ENCODE measurements at regions not wholly inside any gene's neighbourhood (a gene's known extent, or its start where the extent isn't known, plus 50 kb on each side); places are given as distances from the start of the nearest gene placed in this dataset.
"Not testable (repeated sequence)": the region's sequence is repeated elsewhere in the genome, so short reads cannot be mapped to it uniquely, and the experiment has no call there.

- no peak for DNase-seq
These were observed 815.8 kb upstream of the EYS start for GRCh38 chr6:66522864-66523263.

GRCh38 chr6:66516377-66516776, 809.4 kb upstream of the EYS start:
- DNase-seq: no peak

- no peak for DNase-seq
These were observed 801.4 kb upstream of the EYS start for GRCh38 chr6:66508433-66508832.

GRCh38 chr6:66499851-66500250, 792.8 kb upstream of the EYS start:
- DNase-seq: no peak

DNA sequence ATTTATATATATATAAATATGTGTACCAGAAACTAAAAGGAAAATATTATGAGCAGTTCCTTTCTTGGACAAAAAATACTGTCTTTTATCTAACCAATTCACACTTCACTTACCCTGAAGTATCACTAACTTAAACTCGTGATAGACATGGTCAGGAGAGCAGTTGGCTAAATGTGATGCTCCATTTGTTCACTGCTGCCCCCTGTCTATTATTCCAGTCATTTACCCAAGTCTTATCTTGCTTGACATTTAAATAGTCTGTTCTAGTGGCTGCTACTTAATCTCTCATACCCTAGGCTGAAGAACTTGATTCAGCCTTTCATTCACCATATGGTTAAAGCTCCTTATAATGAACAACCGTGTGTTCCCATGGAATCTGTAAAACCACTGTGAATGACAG, 789.6 kb upstream of the EYS start:
- no peak for DNase-seq

DNA sequence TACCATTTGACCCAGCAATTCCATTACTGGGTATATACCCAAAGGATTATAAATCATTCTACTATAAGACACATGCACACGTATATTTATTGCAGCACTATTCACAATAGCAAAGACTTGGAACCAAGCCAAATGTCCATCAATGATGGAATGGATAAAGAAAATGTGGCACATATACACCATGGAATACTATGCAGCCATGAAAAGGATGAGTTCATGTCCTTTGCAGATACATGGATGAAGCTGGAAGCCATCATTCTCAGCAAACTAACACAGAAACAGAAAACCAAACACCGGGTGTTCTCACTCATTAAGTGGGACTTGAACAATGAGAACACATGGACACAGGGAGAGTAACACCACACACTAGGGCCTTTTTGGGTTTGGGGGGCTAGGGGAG, 787.6 kb upstream of the EYS start:
- DNase-seq: not testable (repeated sequence)

DNA sequence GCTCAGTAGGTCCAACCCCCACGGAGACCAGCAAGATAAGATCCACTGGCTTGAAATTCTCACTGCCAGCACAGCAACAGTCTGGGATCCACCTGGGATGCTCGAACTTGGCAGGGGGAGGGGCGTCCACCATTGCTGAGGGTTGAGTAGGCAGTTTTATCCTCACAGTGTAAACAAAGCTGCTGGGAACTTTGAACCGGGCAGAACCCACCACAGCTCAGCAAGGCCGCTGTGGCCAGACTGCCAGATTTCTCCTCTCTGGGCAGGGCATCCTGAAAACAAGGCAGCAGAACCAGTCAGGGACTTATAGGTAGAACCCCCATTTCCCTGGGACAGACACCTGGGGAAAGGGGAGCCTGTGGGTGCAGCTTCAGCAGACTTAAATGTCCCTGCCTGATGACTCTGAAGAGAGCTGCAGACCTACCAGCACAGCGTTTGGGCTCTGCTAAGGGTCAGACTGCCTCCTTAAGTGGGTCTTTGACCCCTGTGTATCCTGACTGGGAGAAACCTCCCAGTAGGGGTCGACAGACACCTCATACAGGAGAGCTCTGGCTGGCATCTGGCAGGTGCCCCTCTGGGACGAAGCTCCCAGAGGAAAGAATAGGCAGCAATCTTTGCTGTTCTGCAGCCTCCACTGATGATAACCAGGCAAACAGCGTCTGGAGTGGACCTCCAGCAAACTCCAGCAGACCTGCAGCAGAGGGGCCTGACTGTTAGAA, 782.4 kb upstream of the EYS start:
- DNase-seq: no peak

GRCh38 chr6:66481216-66481615, 774.2 kb upstream of the EYS start:
- DNase-seq: no peak

GRCh38 chr6:66478705-66479104, 771.7 kb upstream of the EYS start:
- DNase-seq: no peak

GRCh38 chr6:66435321-66435720, 728.3 kb upstream of the EYS start:
- no peak for DNase-seq

GRCh38 chr6:66429210-66429609, 722.2 kb upstream of the EYS start:
- no peak for DNase-seq

- DNase-seq: no peak
These were observed 716.0 kb upstream of the EYS start for GRCh38 chr6:66423047-66423446.

DNA sequence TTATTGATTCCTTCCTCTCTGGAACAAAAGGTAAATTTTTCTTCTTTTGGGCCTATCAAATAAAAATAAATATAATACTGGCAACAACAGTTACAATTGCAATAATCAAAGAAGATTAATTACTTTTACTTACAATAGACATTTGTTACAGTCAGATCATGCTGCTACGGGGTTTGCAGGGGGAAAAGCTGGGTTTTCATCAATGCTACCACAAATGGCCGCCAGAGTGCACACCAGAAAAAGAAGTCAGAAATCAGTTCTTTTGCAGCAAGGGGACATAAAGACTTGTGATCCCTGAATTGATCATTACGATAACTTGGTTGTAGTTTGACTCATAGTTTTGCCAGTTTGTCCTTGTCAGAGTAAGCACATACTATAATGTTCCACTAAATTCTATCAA, 714.5 kb upstream of the EYS start:
- DNase-seq: no peak

DNA sequence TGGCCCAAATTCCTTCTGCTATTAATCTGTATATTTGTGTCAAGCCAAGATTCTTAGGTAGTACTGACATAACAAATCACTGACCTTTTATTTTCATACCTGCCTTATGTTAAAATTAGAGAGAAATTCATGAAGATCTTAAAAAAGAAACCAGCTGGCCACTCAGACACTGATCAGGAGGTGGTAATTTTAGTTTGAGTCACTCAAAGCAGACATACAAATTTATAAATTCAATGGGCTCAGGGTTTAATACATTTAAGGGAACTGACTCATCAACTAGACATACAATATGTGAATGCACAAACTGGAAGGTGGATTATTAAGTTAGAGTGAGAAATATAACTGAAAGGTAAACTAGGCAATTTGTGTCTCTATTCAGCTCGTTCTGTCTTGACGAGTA, 711.9 kb upstream of the EYS start:
- no peak for DNase-seq

DNA sequence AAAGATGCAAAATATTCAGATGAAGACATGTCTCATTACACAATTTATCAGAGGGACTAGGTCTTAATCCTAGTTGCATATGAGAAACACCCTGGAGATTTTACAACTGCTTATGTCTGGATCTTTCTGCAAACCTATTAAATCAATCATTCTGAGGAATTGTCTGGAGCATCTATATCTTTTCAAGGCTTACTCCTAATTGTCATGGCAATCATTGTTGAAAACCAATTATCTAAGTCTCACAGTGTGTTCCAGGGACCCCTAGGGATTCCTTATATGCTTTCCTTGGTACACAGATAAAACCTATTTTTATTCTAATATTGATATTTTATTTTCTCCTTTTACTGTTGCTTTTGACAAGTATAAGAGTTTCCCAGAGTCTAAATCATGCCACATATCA, 696.9 kb upstream of the EYS start:
- DNase-seq: no peak

DNA sequence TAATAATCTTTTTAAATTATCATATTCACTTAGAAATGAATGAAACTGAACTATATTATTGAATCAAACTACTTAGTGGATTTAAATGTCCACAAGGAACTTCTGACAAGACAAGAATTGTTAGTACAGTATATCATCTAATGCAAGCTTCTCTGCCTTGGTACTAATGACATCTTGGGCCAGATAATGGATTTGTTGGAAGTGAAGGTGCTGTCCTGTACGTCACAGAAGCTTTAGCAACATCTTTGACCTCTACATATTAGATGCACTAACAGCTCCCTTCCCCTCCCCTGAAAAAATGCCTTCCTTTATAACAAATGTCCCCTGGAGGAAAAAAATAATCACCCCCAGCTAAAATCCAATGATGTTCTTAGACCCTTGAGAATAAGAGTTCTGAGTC, 695.8 kb upstream of the EYS start:
- no peak for DNase-seq

DNA sequence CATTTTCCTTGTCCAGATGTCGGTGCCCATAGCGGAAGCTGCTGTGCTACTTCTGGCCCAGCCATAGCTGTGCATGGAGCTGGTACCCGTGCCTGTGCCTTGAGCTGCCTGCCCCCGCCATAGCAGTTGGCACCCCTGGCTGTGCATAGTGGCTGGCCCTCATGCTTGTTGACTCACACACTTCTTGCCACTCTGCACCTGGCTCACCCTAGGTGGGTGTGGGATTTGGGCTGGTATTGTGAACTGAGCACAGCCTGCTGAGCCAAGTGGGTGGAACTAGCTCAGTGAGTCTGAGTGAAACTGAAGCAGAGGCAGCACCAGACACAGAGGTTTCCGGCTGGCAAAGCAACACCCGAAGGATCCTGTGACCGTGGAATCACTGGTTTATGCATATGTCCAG, 689.5 kb upstream of the EYS start:
- no peak for DNase-seq

DNA sequence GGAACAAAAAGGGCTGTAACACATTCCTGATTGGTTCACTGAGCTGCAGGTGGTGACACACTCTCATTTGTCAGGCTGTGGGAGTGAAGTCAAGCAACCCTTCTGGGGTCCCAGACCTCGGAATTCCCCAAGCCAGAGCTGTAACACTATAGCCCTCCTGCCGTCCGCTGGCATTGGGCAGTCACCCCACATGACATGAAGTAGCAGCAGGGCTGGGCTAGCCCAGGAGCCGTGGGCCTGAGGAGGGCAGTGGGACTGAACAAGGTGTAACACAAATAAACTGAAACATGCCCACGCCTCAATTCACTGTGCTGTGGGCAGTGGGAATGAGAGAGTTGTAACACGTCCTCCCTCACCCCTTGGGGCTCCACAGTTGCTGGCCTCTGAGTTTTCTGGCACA, 689.1 kb upstream of the EYS start:
- no peak for DNase-seq

DNA sequence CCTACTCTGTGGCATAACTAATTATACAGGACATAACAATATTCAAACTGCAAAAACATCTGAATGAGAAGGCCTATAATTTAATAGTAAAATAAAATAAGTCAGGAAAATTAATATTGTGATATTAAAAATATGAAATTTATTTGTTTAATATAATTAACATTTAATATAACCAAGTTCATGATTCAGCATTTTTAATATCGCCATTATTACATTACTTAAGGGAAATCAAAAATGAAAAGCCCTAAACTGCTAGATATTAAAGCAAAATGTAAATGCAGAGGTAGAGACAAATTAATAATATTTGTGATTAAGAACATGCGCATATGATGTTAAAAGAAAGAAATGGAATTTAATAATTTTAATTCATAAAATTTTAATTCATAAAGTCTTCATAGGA, 683.4 kb upstream of the EYS start:
- DNase-seq: no peak

GRCh38 chr6:66376001-66376400, 669.0 kb upstream of the EYS start:
- DNase-seq: no peak

DNA sequence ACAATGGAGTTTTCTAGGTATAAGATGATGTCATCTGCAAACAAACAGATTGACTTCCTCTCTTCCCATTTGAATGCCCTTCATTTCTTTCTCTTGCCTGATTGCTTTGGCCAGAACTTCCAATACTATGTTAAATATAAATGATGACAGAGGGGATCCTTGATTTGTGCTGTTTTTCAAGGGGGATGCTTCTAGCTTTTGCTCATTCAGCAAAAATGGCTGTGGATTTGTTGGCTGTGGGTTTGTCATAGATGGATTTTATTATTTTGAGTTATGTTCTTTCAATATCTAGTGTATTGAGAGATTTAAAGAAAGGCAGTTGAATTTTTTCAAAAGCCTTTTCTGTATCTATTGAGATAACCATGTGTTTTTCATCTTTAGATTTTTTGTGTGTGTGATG, 662.4 kb upstream of the EYS start:
- no peak for DNase-seq

DNA sequence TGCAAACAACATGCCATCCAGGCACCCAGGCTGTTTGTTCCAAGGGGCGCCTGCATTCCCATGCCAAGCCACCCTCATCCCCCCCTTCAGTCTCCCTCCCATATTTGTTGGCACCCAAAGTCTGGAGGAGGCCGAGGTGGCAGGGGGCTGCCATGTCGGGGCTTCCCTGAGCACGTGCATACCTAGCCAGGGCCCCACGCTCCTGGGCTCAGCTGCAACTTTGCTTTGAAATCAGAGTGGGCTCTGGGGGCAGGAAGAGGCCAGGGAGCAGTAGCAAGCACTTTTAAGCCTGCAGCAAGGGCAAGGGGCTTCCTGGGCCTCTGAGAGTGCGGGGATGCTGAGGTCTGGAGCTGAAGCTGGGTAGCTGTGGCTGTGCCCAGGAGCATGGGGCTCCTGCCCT, 655.9 kb upstream of the EYS start:
- DNase-seq: no peak

DNA sequence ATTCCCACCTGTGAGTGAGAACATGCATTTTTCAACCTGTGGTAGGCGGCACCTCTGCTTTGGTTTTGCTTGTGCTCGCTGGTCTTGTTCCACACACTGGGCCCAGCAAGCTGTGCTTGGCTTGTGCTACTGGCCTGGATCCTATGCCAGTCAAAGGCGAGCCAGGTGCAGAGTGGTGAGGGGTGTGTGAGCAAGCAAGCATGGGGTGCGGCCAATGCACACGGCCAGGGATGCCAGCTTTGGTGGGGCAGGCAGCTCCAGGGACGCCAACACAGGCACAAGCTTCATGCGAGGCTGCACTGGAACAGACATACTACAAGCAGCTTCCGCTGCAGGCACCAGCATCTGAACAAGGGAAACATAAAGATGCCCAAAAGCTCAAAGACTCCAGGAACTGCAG, 654.9 kb upstream of the EYS start:
- DNase-seq: no peak

- DNase-seq: no peak
These were observed 650.8 kb upstream of the EYS start for GRCh38 chr6:66357781-66358180.

- DNase-seq: no peak
These were observed 648.4 kb upstream of the EYS start for GRCh38 chr6:66355471-66355870.

GRCh38 chr6:66344796-66345195, 637.8 kb upstream of the EYS start:
- DNase-seq: no peak

Data from CD4-positive, alpha-beta T cell treated with Interleukin-6 for 4 hours (primary cell).